ENCODE measurements at regions not wholly inside any gene's neighbourhood (a gene's known extent, or its start where the extent isn't known, plus 50 kb on each side); places are given as distances from the start of the nearest gene placed in this dataset.

GRCh38 chr13:88071371-88071770, 400.2 kb downstream of the SLITRK5 start:
- TF ChIP-seq CTCF (IDR thresholded peaks at IDR 0.05) (no peak), POLR2AphosphoS5 (IDR thresholded peaks at IDR 0.05) (no peak)

Data from prostate gland (tissue), 2 donors.